SK-N-SH (cell line): ENCODE measurements at regions not wholly inside any gene's neighbourhood (a gene's known extent, or its start where the extent isn't known, plus 50 kb on each side); places are given as distances from the start of the nearest gene placed in this dataset.

Experiments
- CTCF ChIA-PET: fragments of 300-600, 350-600 bp; formaldehyde crosslinking; extraction: SDS; loops from one replicate; lab custom pipeline; 2021; lab: Yijun Ruan, JAX
- POLR2A ChIA-PET: fragments of 350-600 bp; sonication (Branson Sonifier 250); formaldehyde crosslinking; extraction: SDS; loops from one replicate; lab custom pipeline; 2020; ENCODE audit warnings: antibody characterized with exemption, inconsistent platforms; lab: Yijun Ruan, JAX
- DNase-seq: peaks from one replicate; pipeline ENCODE4 v3.0.0; 2012
- H2AFZ ChIP-seq: fragments of 200-600 bp; sonication (generic); 2 replicates; pipeline ENCODE4 v1.8.1; 2016; ENCODE audit warnings: antibody characterized with exemption, mild to moderate bottlenecking, low read depth
- H3F3A ChIP-seq: fragments of 200-600 bp; sonication (generic); replicated peaks from 2 replicates; pipeline ENCODE3; 2016; ENCODE audit warnings: antibody characterized with exemption, mild to moderate bottlenecking; ENCODE audit not compliant: insufficient read depth
- H3K27ac ChIP-seq, 2 experiments: fragments of 200-500 bp in 1 of 2; fragments of 200-600 bp in 1 of 2; sonication (Bioruptor generic) in 1 of 2; sonication (generic), shearing (Covaris generic) in 1 of 2; 2 replicates each; pipeline versions ENCODE4 v1.5.1 to v1.6.1; 2014 to 2016; ENCODE audit warnings: low read depth in 2 of 2, inconsistent platforms in 1 of 2, low read length in 1 of 2, mild to moderate bottlenecking in 1 of 2, mixed read lengths in 1 of 2
- H3K27me3 ChIP-seq: fragments of 200-600 bp; sonication (generic), shearing (Covaris generic); 2 replicates; pipeline ENCODE4 v1.6.1; 2016; ENCODE audit warnings: mixed run types; ENCODE audit not compliant: insufficient read depth
- H3K36me3 ChIP-seq, 2 experiments: fragments of 200-500 bp in 1 of 2; fragments of 200-600 bp in 1 of 2; sonication (Bioruptor generic) in 1 of 2; sonication (generic) in 1 of 2; replicated peaks in 1 of 2; 2 replicates each; pipeline versions ENCODE3 to v1.5.1; 2014 to 2016; ENCODE audit warnings: low read length in 1 of 2, mild to moderate bottlenecking in 1 of 2; ENCODE audit not compliant: insufficient read depth in 2 of 2, control insufficient read depth in 1 of 2
- H3K4me1 ChIP-seq, 2 experiments: fragments of 200-500 bp in 1 of 2; fragments of 200-600 bp in 1 of 2; sonication (Bioruptor generic) in 1 of 2; sonication (generic), shearing (Covaris generic) in 1 of 2; 2 replicates each; pipeline versions ENCODE4 v1.5.1 to v1.6.1; 2014 to 2016; ENCODE audit warnings: low read depth in 1 of 2, low read length in 1 of 2, mixed run types in 1 of 2; ENCODE audit not compliant: insufficient read depth in 2 of 2, control insufficient read depth in 1 of 2
- H3K4me2 ChIP-seq: fragments of 200-600 bp; sonication (generic), shearing (Covaris generic); 2 replicates; pipeline ENCODE4 v1.6.1; 2017; ENCODE audit warnings: mixed run types
- H3K4me3 ChIP-seq, 2 experiments: fragments of 200-500 bp in 1 of 2; fragments of 200-600 bp in 1 of 2; sonication (Bioruptor generic) in 1 of 2; sonication (generic), shearing (Covaris generic) in 1 of 2; 2 replicates each; pipeline versions ENCODE4 v1.5.1 to v1.8.1; 2014 to 2016; ENCODE audit warnings: low read depth in 2 of 2, inconsistent platforms in 1 of 2, low read length in 1 of 2, mild to moderate bottlenecking in 1 of 2, mixed read lengths in 1 of 2, moderate library complexity in 1 of 2
- H3K79me2 ChIP-seq: fragments of 200-600 bp; sonication (generic); 2 replicates; pipeline ENCODE4 v1.8.1; 2017; ENCODE audit warnings: mild to moderate bottlenecking; ENCODE audit not compliant: insufficient read depth
- H3K9ac ChIP-seq: fragments of 200-600 bp; sonication (generic); 2 replicates; pipeline ENCODE4 v1.6.1; 2017; ENCODE audit warnings: mixed run types
- H3K9me2 ChIP-seq: fragments of 200-600 bp; sonication (generic); 2 replicates; pipeline ENCODE4 v1.6.1; 2017; ENCODE audit warnings: mixed run types
- H3K9me3 ChIP-seq: fragments of 200-600 bp; sonication (generic); 2 replicates; pipeline ENCODE4 v1.6.1; 2017; ENCODE audit warnings: mixed run types, mild to moderate bottlenecking, moderate library complexity
- H4K20me1 ChIP-seq: fragments of 200-600 bp; sonication (generic); 2 replicates; pipeline ENCODE4 v1.6.1; 2017; ENCODE audit warnings: mild to moderate bottlenecking, mixed run types; ENCODE audit not compliant: insufficient read depth
- CHD2 ChIP-seq: fragments of 150-350 bp; IDR thresholded peaks from 2 replicates; pipeline ENCODE4 v1.6.1; 2018; ENCODE audit warnings: low read length; ENCODE audit not compliant: partially characterized antibody
- FOXM1 ChIP-seq: IDR thresholded peaks from 2 replicates; pipeline ENCODE4 v1.4.0; 2012; ENCODE audit warnings: low read depth, mild to moderate bottlenecking
- GABPA ChIP-seq: IDR thresholded peaks from 2 replicates; pipeline ENCODE4 v1.4.0; 2012; ENCODE audit warnings: low read depth, mild to moderate bottlenecking
- IRF3 ChIP-seq: fragments of 150-350 bp; IDR thresholded peaks from 2 replicates; pipeline ENCODE4 v1.6.1; 2016; ENCODE audit warnings: mild to moderate bottlenecking, low read depth, low read length
- JUND ChIP-seq: IDR thresholded peaks from 2 replicates; pipeline ENCODE4 v1.4.0; 2012
- MXI1 ChIP-seq: IDR thresholded peaks from 2 replicates; pipeline ENCODE4 v1.6.1; 2012; ENCODE audit warnings: mild to moderate bottlenecking, low read depth, low read length, improper control_type of control experiment
- NRF1 ChIP-seq: IDR thresholded peaks from 2 replicates; pipeline ENCODE4 v1.6.1; 2012; ENCODE audit warnings: low read depth, mild to moderate bottlenecking, low read length
- PBX3 ChIP-seq: IDR thresholded peaks from 2 replicates; pipeline ENCODE4; 2012
- POLR2AphosphoS5 ChIP-seq: IDR thresholded peaks from 2 replicates; pipeline ENCODE4 v1.6.1; 2012; ENCODE audit warnings: low read depth, low read length
- RAD21 ChIP-seq: IDR thresholded peaks from 2 replicates; pipeline ENCODE4 v1.6.1; 2012; ENCODE audit warnings: mild to moderate bottlenecking, low read length
- RFX5 ChIP-seq: IDR thresholded peaks from 2 replicates; pipeline ENCODE4 v1.6.1; 2012; ENCODE audit warnings: mild to moderate bottlenecking, improper control_type of control experiment, low read length
- RXRA ChIP-seq: IDR thresholded peaks from 2 replicates; pipeline ENCODE4 v1.4.0; 2012; ENCODE audit warnings: low read depth, mild to moderate bottlenecking, borderline replicate concordance
- SMC3 ChIP-seq: IDR thresholded peaks from 2 replicates; pipeline ENCODE4 v1.6.1; 2012; ENCODE audit warnings: low read depth, low read length, improper control_type of control experiment
- TAF1 ChIP-seq: IDR thresholded peaks from 2 replicates; pipeline ENCODE4 v1.6.1; 2012; ENCODE audit warnings: low read depth, mild to moderate bottlenecking, low read length, moderate library complexity, borderline replicate concordance
- TCF12 ChIP-seq: IDR thresholded peaks from 2 replicates; pipeline ENCODE4 v1.4.0; 2012
- TEAD4 ChIP-seq: IDR thresholded peaks from 2 replicates; pipeline ENCODE4 v1.4.0; 2012; ENCODE audit warnings: mild to moderate bottlenecking, borderline replicate concordance; ENCODE audit not compliant: insufficient read depth
- USF1 ChIP-seq: IDR thresholded peaks from 2 replicates; pipeline ENCODE4 v1.4.0; 2012; ENCODE audit warnings: low read depth, borderline replicate concordance
- YY1 ChIP-seq: IDR thresholded peaks from 2 replicates; pipeline ENCODE4 v1.4.0; 2012; ENCODE audit warnings: low read depth, mild to moderate bottlenecking
- ZBTB33 ChIP-seq: IDR thresholded peaks from 2 replicates; pipeline ENCODE4 v1.4.0; 2012; ENCODE audit warnings: low read depth, borderline replicate concordance
- WGBS: methylation state at CpG from one replicate; pipeline ENCODE4 v1.1.6; 2017; ENCODE audit warnings: low lambda C conversion rate; 5-methylcytosine and 5-hydroxymethylcytosine counted together

GRCh38 chr6:167719920-167720319 is 106.8 kb upstream of the AFDN start (continued):
- TF ChIP-seq USF1 = no peak
- no peak for TF ChIP-seq TCF12

GRCh38 chr6:167720456-167721285 is 106.0 kb upstream of the AFDN start:
- ChIA-PET CTCF (interaction anchor here (0.7 kb wide), 1 partner anchor 175 kb away, joined by 3 read pairs; no protein-coding TSS in a partner anchor), POLR2A (no interaction called here)
- no peak overlapping the region for H3K4me2 ChIP-seq
- H3K36me3 ChIP-seq = no peaks in the 10 kb centered on the region
- H3K9me2 ChIP-seq = no peaks in the 10 kb centered on the region
- H3K4me1 ChIP-seq = no peaks in the 10 kb centered on the region
- no peak overlapping the region for H3K9ac ChIP-seq
- H3K27ac ChIP-seq = no peak overlapping the region
- H3K9me3 ChIP-seq = no peaks in the 10 kb centered on the region
- no peak overlapping the region for H2AFZ ChIP-seq
- no peaks in the 10 kb centered on the region for H3K27me3 ChIP-seq
- no peaks in the 10 kb centered on the region for H3F3A ChIP-seq
- no peaks in the 10 kb centered on the region for H4K20me1 ChIP-seq
- H3K79me2 ChIP-seq = no peaks in the 10 kb centered on the region
- 61% methylated on average over 23 of the region's 31 CpGs for WGBS
- no peak overlapping the region for H3K4me3 ChIP-seq
- TF ChIP-seq TAF1 (no peak), FOXM1 (no peak), ZBTB33 (no peak), RXRA (no peak), YY1 (no peak), CHD2 (no peak), SMC3 (no peak), GABPA (no peak), IRF3 (no peak), RFX5 (no peak), MXI1 (no peak), USF1 (no peak), PBX3 (no peak), TEAD4 (no peak), RAD21 (no peak), JUND (no peak), NRF1 (no peak), POLR2AphosphoS5 (no peak), TCF12 (no peak)
- DNase-seq = no peak
